AG04449 (cell line): ENCODE measurements at regions not wholly inside any gene's neighbourhood (a gene's known extent, or its start where the extent isn't known, plus 50 kb on each side); places are given as distances from the start of the nearest gene placed in this dataset.
A peak's percentile ranks its signal among the peaks of the same experiment; 100 is the strongest.

Experiments used
- CTCF ChIA-PET: fragments of 350-600 bp; formaldehyde crosslinking; extraction: SDS; loops from one replicate; lab custom pipeline; 2021; ENCODE audit warnings: antibody characterized with exemption; lab: Yijun Ruan, JAX
- POLR2A ChIA-PET: fragments of 400-600, 350-600 bp; formaldehyde crosslinking; extraction: SDS; loops from one replicate; lab custom pipeline; 2020; ENCODE audit warnings: antibody characterized with exemption, inconsistent platforms; lab: Yijun Ruan, JAX
- DNase-seq: peaks from one replicate; pipeline ENCODE4 v3.0.0-alpha.2; 2010; ENCODE audit warnings: low read depth, low spot score
- H3K4me3 ChIP-seq: 2 replicates; pipeline ENCODE4 v1.5.1; 2011; ENCODE audit warnings: low read depth, mild to moderate bottlenecking, control low read depth, low read length
- CTCF ChIP-seq: IDR thresholded peaks from one replicate; pipeline ENCODE4 v1.5.1; 2011; ENCODE audit warnings: mild to moderate bottlenecking, moderate library complexity, low read length, control low read depth, inconsistent platforms; ENCODE audit not compliant: insufficient read depth; ENCODE audit errors: missing control alignments

DNA sequence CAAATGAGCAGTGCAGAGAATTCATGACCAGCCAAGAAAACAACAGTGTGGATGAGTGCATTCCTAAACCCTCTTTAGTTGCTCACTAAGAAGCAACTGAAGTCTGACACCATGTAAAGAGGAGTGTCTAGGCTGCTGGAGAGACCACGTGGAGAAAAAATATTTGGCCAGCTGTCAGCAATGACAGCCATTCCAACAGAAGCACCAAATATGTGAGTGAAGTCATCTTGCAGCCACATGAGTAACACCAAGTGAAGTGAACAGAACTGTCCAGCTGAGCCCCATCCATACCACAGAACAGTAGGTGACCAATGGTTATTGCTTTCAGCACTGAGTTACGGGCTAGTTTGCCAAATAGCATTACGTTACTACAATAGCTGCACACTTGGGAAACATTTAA, 89.4 kb downstream of the TBXT start:
- H3K4me3 ChIP-seq = no peak overlapping the region
- TF ChIP-seq CTCF = no peak
- DNase-seq = peak; percentile 94
- ChIA-PET CTCF (interaction anchor here (1.1 to 3.1 kb wide), 3 partner anchors 20 to 188 kb away, joined by 3 to 15 read pairs (median 4); no protein-coding TSS in a partner anchor), POLR2A (no interaction called here)

- ChIA-PET CTCF (interaction anchor here (1.7 kb wide), 1 partner anchor 15 kb away, joined by 3 read pairs; no protein-coding TSS in a partner anchor), POLR2A (no interaction called here)
Observed at GRCh38 chr6:166076625-166077024, 91.0 kb downstream of the TBXT start.

GRCh38 chr6:166075925-166076324, 91.7 kb downstream of the TBXT start:
- DNase-seq = no peak
- H3K4me3 ChIP-seq = no peak overlapping the region
- CTCF ChIA-PET = interaction anchor here (0.7 kb wide), 1 partner anchor 185 kb away, joined by 3 read pairs; no protein-coding TSS in a partner anchor
- TF ChIP-seq CTCF = no peak
- POLR2A ChIA-PET = no interaction called here

More at GRCh38 chr6:166076625-166077024, 91.0 kb downstream of the TBXT start:
- no peak overlapping the region for H3K4me3 ChIP-seq
- DNase-seq = no peak
- no peak for TF ChIP-seq CTCF

- TF ChIP-seq CTCF = no peak
Observed at GRCh38 chr6:166075186-166075585, 92.5 kb downstream of the TBXT start.

DNA sequence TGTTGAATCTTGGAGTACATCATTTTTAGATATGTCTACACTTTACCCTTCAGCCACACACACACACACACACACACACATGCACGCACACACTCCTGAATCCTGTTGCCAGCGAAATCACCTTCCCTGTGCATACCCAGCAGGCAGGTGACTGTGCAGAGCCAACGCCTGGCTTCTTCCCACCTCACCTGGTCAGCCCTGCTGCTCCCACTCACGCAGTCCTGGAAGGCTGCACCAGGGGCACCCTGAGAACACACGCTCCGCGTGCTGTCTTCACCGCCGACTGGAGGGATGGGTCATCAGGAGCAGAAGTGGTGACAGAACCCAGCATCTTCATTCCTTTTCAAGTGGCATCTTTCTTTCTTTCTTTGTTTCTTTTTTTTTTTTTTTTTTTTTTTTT, 94.6 kb downstream of the TBXT start:
- DNase-seq = no peak
- POLR2A ChIA-PET = no interaction called here
- TF ChIP-seq CTCF = no peak
- CTCF ChIA-PET = no interaction called here
- no peak overlapping the region for H3K4me3 ChIP-seq

More at GRCh38 chr6:166075186-166075585, 92.5 kb downstream of the TBXT start:
- H3K4me3 ChIP-seq = no peak overlapping the region
- CTCF ChIA-PET = interaction anchor here (1.3 kb wide), 1 partner anchor 17 kb away, joined by 3 read pairs; no protein-coding TSS in a partner anchor
- DNase-seq = no peak
- POLR2A ChIA-PET = no interaction called here

GRCh38 chr6:166068768-166069167, 98.9 kb downstream of the TBXT start:
- ChIA-PET POLR2A (no interaction called here), CTCF (interaction anchor here (1.1 kb wide), 1 partner anchor 9 kb away, joined by 4 read pairs; no protein-coding TSS in a partner anchor)
- H3K4me3 ChIP-seq = no peak overlapping the region
- no peak for TF ChIP-seq CTCF
- no peak for DNase-seq
